Activated CD4-positive, alpha-beta T cell treated with anti-CD3 and anti-CD28 coated beads, Interleukin-2, amount 10 ng/mL, durations not matched to agents 24 days and 14 days (primary cell): ENCODE measurements at regions not wholly inside any gene's neighbourhood (a gene's known extent, or its start where the extent isn't known, plus 50 kb on each side); places are given as distances from the start of the nearest gene placed in this dataset.

Experiments used
- DNase-seq: peaks from one replicate; pipeline ENCODE4 v3.0.0; 2022
- H3K27ac Mint-ChIP-seq: one replicate; pipeline ENCODE4 v1.8.0; 2022; ENCODE audit warnings: mild to moderate bottlenecking, mixed read lengths
- H3K27me3 Mint-ChIP-seq: one replicate; pipeline ENCODE4 v1.8.0; 2022; ENCODE audit warnings: mixed read lengths
- H3K36me3 Mint-ChIP-seq: one replicate; pipeline ENCODE4 v1.8.0; 2022; ENCODE audit warnings: low read depth, mild to moderate bottlenecking, mixed read lengths
- H3K4me1 Mint-ChIP-seq: one replicate; pipeline ENCODE4 v1.8.0; 2021; ENCODE audit warnings: mixed read lengths
- H3K4me3 Mint-ChIP-seq: one replicate; pipeline ENCODE4 v1.8.0; 2022; ENCODE audit warnings: mild to moderate bottlenecking, moderate library complexity, mixed read lengths
- H3K9me3 Mint-ChIP-seq: one replicate; pipeline ENCODE4 v1.8.0; 2021; ENCODE audit warnings: mixed read lengths
- intact Hi-C: fragments of 100-400 bp; cut with micrococcal nuclease; formaldehyde crosslinking; loops from one replicate; pipeline ENCODE4 v1.15.1; 2023

- Mint-ChIP-seq H3K4me1 (peaks cover 5% of the 10 kb centered on the region), H3K9me3 (no peaks in the 10 kb centered on the region), H3K36me3 (no peaks in the 10 kb centered on the region), H3K4me3 (no peak overlapping the region), H3K27me3 (peaks cover 9% of the 10 kb centered on the region), H3K27ac (no peak overlapping the region)
- intact Hi-C loops, result no loop called here
- DNase-seq, result no peak
These were observed 120.5 kb upstream of the PROK2 start for GRCh38 chr3:71905426-71905825.

GRCh38 chr3:71903936-71904335 is 119.0 kb upstream of the PROK2 start:
- no peaks in the 10 kb centered on the region for H3K36me3 Mint-ChIP-seq
- H3K27me3 Mint-ChIP-seq, result peaks cover 6% of the 10 kb centered on the region
- intact Hi-C loops, result no loop called here
- no peak overlapping the region for H3K4me3 Mint-ChIP-seq
- no peaks in the 10 kb centered on the region for H3K9me3 Mint-ChIP-seq
- no peak overlapping the region for H3K27ac Mint-ChIP-seq
- peaks cover 5% of the 10 kb centered on the region for H3K4me1 Mint-ChIP-seq
- no peak for DNase-seq

- H3K9me3 Mint-ChIP-seq, result no peaks in the 10 kb centered on the region
- intact Hi-C loops, result no loop called here
These were observed 118.2 kb upstream of the PROK2 start for GRCh38 chr3:71903112-71903495.

GRCh38 chr3:71902258-71903111 is 117.5 kb upstream of the PROK2 start:
- intact Hi-C loops, result no loop called here
- H3K27me3 Mint-ChIP-seq, result peaks cover 3% of the 10 kb centered on the region
- H3K4me1 Mint-ChIP-seq, result peaks cover 5% of the 10 kb centered on the region
- DNase-seq, result no peak
- no peaks in the 10 kb centered on the region for H3K9me3 Mint-ChIP-seq
- H3K4me3 Mint-ChIP-seq, result no peak overlapping the region
- no peaks in the 10 kb centered on the region for H3K36me3 Mint-ChIP-seq
- H3K27ac Mint-ChIP-seq, result no peak overlapping the region

More at GRCh38 chr3:71903112-71903495, 118.2 kb upstream of the PROK2 start:
- Mint-ChIP-seq H3K4me3 (no peak overlapping the region), H3K27me3 (peaks cover 3% of the 10 kb centered on the region), H3K36me3 (no peaks in the 10 kb centered on the region), H3K27ac (no peak overlapping the region), H3K4me1 (peaks cover 5% of the 10 kb centered on the region)
- DNase-seq, result no peak

- intact Hi-C loops, result no loop called here
- no peaks in the 10 kb centered on the region for H3K36me3 Mint-ChIP-seq
- peaks cover 4% of the 10 kb centered on the region for H3K27me3 Mint-ChIP-seq
- DNase-seq, result no peak
- H3K4me3 Mint-ChIP-seq, result no peak overlapping the region
- peaks cover 5% of the 10 kb centered on the region for H3K4me1 Mint-ChIP-seq
- no peaks in the 10 kb centered on the region for H3K9me3 Mint-ChIP-seq
- no peak overlapping the region for H3K27ac Mint-ChIP-seq
These were observed 116.7 kb upstream of the PROK2 start for GRCh38 chr3:71901645-71902044.

- Mint-ChIP-seq H3K27ac (no peak overlapping the region), H3K4me1 (no peaks in the 10 kb centered on the region), H3K27me3 (peaks cover 7% of the 10 kb centered on the region), H3K9me3 (no peaks in the 10 kb centered on the region), H3K4me3 (no peak overlapping the region), H3K36me3 (no peaks in the 10 kb centered on the region)
- no peak for DNase-seq
- intact Hi-C loops, result no loop called here
These were observed 115.1 kb upstream of the PROK2 start for GRCh38 chr3:71900057-71900456.

- H3K27ac Mint-ChIP-seq, result no peak overlapping the region
- intact Hi-C loops, result no loop called here
- H3K4me3 Mint-ChIP-seq, result no peak overlapping the region
- H3K4me1 Mint-ChIP-seq, result no peaks in the 10 kb centered on the region
- no peaks in the 10 kb centered on the region for H3K9me3 Mint-ChIP-seq
- DNase-seq, result no peak
- H3K27me3 Mint-ChIP-seq, result peaks cover 7% of the 10 kb centered on the region
- H3K36me3 Mint-ChIP-seq, result no peaks in the 10 kb centered on the region
These were observed 111.8 kb upstream of the PROK2 start for GRCh38 chr3:71896751-71897150.

- no peak overlapping the region for H3K27ac Mint-ChIP-seq
- no peaks in the 10 kb centered on the region for H3K4me1 Mint-ChIP-seq
- H3K9me3 Mint-ChIP-seq, result no peaks in the 10 kb centered on the region
These were observed 108.9 kb upstream of the PROK2 start for GRCh38 chr3:71893702-71894479.

GRCh38 chr3:71893122-71893521 is 108.2 kb upstream of the PROK2 start:
- Mint-ChIP-seq H3K27me3 (peaks cover 15% of the 10 kb centered on the region), H3K9me3 (no peaks in the 10 kb centered on the region), H3K4me3 (no peak overlapping the region), H3K27ac (no peak overlapping the region), H3K4me1 (no peaks in the 10 kb centered on the region), H3K36me3 (no peaks in the 10 kb centered on the region)
- intact Hi-C loops, result no loop called here
- DNase-seq, result no peak

More at GRCh38 chr3:71893702-71894479, 108.9 kb upstream of the PROK2 start:
- no peak overlapping the region for H3K4me3 Mint-ChIP-seq
- intact Hi-C loops, result no loop called here
- no peaks in the 10 kb centered on the region for H3K36me3 Mint-ChIP-seq
- DNase-seq, result no peak
- H3K27me3 Mint-ChIP-seq, result peaks cover 9% of the 10 kb centered on the region

- intact Hi-C loops, result no loop called here
- Mint-ChIP-seq H3K27ac (no peak overlapping the region), H3K4me3 (no peak overlapping the region), H3K27me3 (peaks cover 21% of the 10 kb centered on the region), H3K36me3 (no peaks in the 10 kb centered on the region), H3K9me3 (no peaks in the 10 kb centered on the region), H3K4me1 (no peaks in the 10 kb centered on the region)
- no peak for DNase-seq
These were observed 106.5 kb upstream of the PROK2 start for GRCh38 chr3:71891483-71891882.

GRCh38 chr3:71890356-71890931 is 105.5 kb upstream of the PROK2 start:
- H3K4me1 Mint-ChIP-seq, result no peaks in the 10 kb centered on the region
- intact Hi-C loops, result no loop called here
- H3K9me3 Mint-ChIP-seq, result no peaks in the 10 kb centered on the region

GRCh38 chr3:71887256-71887655 is 102.3 kb upstream of the PROK2 start:
- Mint-ChIP-seq H3K4me3 (no peak overlapping the region), H3K36me3 (no peaks in the 10 kb centered on the region), H3K27me3 (peaks cover 46% of the 10 kb centered on the region), H3K4me1 (no peaks in the 10 kb centered on the region), H3K9me3 (no peaks in the 10 kb centered on the region), H3K27ac (no peak overlapping the region)
- intact Hi-C loops, result no loop called here
- DNase-seq, result no peak

More at GRCh38 chr3:71890356-71890931, 105.5 kb upstream of the PROK2 start:
- no peaks in the 10 kb centered on the region for H3K36me3 Mint-ChIP-seq
- no peak overlapping the region for H3K27ac Mint-ChIP-seq
- H3K4me3 Mint-ChIP-seq, result no peak overlapping the region
- H3K27me3 Mint-ChIP-seq, result peaks cover 27% of the 10 kb centered on the region
- no peak for DNase-seq

- Mint-ChIP-seq H3K9me3 (no peaks in the 10 kb centered on the region), H3K27ac (no peak overlapping the region), H3K4me1 (no peaks in the 10 kb centered on the region), H3K27me3 (peaks cover 52% of the 10 kb centered on the region), H3K36me3 (no peaks in the 10 kb centered on the region), H3K4me3 (no peak overlapping the region)
- intact Hi-C loops, result no loop called here
- DNase-seq, result no peak
These were observed 100.1 kb upstream of the PROK2 start for GRCh38 chr3:71885006-71885405.

GRCh38 chr3:71881732-71882131 is 96.8 kb upstream of the PROK2 start:
- intact Hi-C loops, result no loop called here
- Mint-ChIP-seq H3K27me3 (peaks cover 45% of the 10 kb centered on the region), H3K27ac (no peak overlapping the region), H3K36me3 (no peaks in the 10 kb centered on the region), H3K9me3 (no peaks in the 10 kb centered on the region), H3K4me1 (no peaks in the 10 kb centered on the region), H3K4me3 (no peak overlapping the region)
- DNase-seq, result no peak
